Breast epithelium (tissue), 3 donors: ENCODE measurements at regions not wholly inside any gene's neighbourhood (a gene's known extent, or its start where the extent isn't known, plus 50 kb on each side); places are given as distances from the start of the nearest gene placed in this dataset.

Experiments used
- CTCF ChIP-seq, 3 donors: fragments of 450-650 bp; IDR thresholded peaks; one replicate each; pipeline ENCODE4 v1.5.1; 2016 to 2017; ENCODE audit warnings: antibody characterized with exemption in 3 of 3, mild to moderate bottlenecking in 3 of 3, moderate library complexity in 3 of 3
- POLR2A ChIP-seq: fragments of 450-650 bp; IDR thresholded peaks from one replicate; pipeline ENCODE4 v1.6.1; 2016; ENCODE audit warnings: antibody characterized with exemption, mild to moderate bottlenecking, moderate library complexity
- POLR2AphosphoS5 ChIP-seq, 3 donors: sonication (generic); formaldehyde crosslinking; IDR thresholded peaks; one replicate each; pipeline ENCODE4 v1.6.1; 2017; ENCODE audit warnings: antibody characterized with exemption in 3 of 3

DNA sequence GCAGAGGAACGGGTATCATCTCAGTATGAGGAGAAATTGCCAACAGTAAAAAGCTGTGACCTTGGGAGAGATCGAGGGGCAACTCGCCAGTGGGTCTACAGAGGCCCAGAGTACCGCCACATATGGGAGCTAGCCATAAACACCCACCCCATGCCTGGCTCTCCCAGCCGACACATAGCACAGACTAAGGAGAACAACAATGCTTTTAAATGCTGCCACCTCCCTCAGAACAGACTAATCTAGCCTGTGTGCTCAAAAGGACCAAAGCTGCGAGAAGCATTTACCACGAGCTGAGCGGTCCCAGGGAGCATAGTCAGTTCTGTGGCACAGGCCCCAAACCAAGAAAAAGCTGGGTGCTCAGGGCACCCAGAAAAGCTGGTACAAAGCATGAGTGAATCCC, 73.3 kb downstream of the LSM5 start:
- no peak for TF ChIP-seq POLR2A
- TF ChIP-seq CTCF (IDR thresholded peaks at IDR 0.05): no peak
- TF ChIP-seq POLR2AphosphoS5 (IDR thresholded peaks at IDR 0.05): no peak
